Adrenal gland (tissue), 5 donors: ENCODE measurements at regions not wholly inside any gene's neighbourhood (a gene's known extent, or its start where the extent isn't known, plus 50 kb on each side); places are given as distances from the start of the nearest gene placed in this dataset.

Source experiments
- POLR2A ChIP-seq, 2 donors: fragments of 450-650 bp; IDR thresholded peaks; one replicate each; pipeline ENCODE4 v1.6.1; 2017; ENCODE audit warnings: antibody characterized with exemption in 2 of 2, mild to moderate bottlenecking in 2 of 2, moderate library complexity in 1 of 2
- TF ChIP-seq, protein P1 (sequence below), 6 experiments: fragments of 450-650 bp in 4 of 6; fragments of 200-600 bp in 2 of 6; sonication (generic) in 1 of 6; IDR thresholded peaks; 1 replicate in 5 of 6; 2 replicates in 1 of 6; pipeline versions ENCODE4 v1.5.1 to v1.8.0; 2016 to 2021; ENCODE audit warnings: antibody characterized with exemption in 6 of 6, mild to moderate bottlenecking in 2 of 6, moderate library complexity in 1 of 6
- donor health status: DM: no; HTN: no; CAD: no.

DNA sequence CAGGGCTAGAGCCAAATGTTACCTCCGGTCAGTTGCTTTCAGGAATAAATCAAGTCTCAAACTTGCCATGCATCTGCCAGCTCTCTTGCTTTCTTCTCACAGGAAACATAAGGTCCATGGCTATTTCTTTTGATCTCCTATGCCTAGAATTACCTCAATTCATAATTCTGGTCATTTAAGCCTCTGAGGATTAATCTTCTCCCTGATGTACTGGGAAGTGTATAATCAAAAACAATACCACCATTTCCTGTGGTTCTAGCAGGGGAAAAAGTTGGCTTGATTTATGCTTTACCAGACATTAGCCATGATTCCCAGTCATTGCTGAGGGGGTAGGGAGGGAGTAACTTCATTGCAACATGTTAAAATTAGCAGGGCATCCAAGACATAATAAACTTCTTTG lies 268.7 kb upstream of the EMCN start:
- TF ChIP-seq, protein P1, sequence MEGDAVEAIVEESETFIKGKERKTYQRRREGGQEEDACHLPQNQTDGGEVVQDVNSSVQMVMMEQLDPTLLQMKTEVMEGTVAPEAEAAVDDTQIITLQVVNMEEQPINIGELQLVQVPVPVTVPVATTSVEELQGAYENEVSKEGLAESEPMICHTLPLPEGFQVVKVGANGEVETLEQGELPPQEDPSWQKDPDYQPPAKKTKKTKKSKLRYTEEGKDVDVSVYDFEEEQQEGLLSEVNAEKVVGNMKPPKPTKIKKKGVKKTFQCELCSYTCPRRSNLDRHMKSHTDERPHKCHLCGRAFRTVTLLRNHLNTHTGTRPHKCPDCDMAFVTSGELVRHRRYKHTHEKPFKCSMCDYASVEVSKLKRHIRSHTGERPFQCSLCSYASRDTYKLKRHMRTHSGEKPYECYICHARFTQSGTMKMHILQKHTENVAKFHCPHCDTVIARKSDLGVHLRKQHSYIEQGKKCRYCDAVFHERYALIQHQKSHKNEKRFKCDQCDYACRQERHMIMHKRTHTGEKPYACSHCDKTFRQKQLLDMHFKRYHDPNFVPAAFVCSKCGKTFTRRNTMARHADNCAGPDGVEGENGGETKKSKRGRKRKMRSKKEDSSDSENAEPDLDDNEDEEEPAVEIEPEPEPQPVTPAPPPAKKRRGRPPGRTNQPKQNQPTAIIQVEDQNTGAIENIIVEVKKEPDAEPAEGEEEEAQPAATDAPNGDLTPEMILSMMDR (IDR thresholded peaks at IDR 0.05): no peak
- no peak for TF ChIP-seq POLR2A (IDR thresholded peaks at IDR 0.05)
